Amniotic stem cell (primary cell): ENCODE measurements at regions not wholly inside any gene's neighbourhood (a gene's known extent, or its start where the extent isn't known, plus 50 kb on each side); places are given as distances from the start of the nearest gene placed in this dataset.

Source experiments
- DNase-seq: peaks from one replicate; lab custom pipeline; 2025; lab: John Stamatoyannopoulos, UW

DNA sequence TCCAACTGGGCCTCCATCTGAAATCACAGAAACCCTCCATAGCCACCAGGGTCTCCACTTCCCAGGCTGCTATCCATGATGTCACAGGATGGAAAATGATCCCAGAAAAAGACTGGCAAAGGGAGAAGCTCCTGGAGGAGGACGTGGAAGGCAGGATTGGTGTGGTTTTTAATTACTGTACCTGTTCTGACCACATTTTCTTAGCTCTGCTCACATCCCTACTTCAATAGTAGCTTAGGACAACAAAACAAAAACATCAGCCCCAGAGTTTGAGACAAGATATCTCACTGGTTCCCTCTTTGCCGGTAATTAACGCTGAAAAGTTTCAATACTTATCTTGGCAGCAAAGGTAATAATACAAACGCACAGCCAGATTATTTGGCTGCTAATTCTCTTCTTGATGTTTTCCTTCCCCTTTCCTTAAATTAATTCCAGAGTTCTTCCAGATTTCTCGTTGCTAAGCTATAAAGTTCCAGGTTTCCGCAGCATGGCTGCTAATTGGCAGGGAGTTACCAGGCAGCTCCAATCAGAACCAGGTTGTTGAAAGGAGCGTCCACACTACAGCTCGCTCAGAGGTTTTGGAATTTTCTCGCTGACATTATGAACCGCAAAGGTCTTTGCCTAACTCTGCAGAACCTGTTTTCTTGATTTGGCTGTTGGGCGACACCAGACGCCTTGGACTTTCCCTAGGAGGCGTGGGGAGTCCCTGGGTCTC, 263.4 kb downstream of the MRTFB start:
- DNase-seq, result no peak

GRCh38 chr16:14333361-14333760, 262.2 kb downstream of the MRTFB start:
- DNase-seq, result no peak

- DNase-seq, result no peak
Observed at GRCh38 chr16:14331020-14331419, 259.9 kb downstream of the MRTFB start.

DNA sequence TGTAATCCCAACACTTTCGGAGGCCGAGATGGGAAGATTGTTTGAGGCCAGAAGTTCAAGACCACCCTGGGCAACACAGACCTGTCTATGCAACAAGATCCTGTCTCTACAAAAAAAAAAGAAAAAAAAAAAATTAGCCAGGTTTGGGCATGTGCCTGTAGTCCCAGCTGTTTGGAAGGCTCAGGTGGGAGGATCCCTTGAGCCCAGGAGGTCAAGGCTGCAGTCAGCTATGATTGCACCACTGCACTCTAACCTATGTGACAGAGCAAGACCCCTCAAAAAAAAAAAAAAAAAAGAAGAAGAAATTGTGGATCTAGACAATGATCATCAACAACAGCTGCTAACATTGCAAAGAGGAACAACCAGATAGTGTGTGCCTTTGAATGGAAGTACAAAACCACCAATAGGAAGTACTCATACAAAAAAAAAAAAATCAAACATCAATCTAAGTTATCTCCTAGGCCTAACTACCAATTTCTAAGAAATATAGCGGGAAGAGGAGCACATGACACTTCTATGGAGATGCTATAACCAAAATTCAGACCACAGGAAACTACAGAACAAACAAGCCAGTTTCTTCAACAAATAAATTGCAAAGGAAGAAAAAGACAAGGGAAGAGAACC, 258.7 kb downstream of the MRTFB start:
- DNase-seq, result no peak

- DNase-seq, result no peak
Observed at GRCh38 chr16:14325502-14326401, 254.6 kb downstream of the MRTFB start.

- peak; percentile 79 for DNase-seq
Observed at GRCh38 chr16:14324581-14324980, 253.5 kb downstream of the MRTFB start.

GRCh38 chr16:14322186-14322585, 251.1 kb downstream of the MRTFB start:
- DNase-seq, result no peak

GRCh38 chr16:14321542-14321941, 250.4 kb downstream of the MRTFB start:
- no peak for DNase-seq

DNA sequence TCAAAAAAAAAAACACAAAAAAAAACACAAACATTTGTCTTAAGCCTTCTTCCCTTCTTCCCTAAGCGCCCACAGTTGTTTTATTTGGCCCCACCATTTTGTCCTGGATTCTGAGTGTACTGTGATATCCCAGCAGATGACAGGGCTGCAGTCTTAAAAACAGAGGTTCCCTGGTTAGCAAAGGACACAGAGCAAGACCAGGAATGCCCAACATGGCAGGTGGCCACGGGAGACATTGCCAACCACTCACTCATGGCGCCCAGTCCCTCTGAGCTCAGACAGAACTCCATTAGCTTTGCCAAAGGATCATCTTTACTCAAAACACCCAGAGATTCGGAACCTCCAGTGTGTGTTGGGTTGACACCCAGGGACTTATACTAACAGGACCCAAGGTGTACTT, 249.3 kb downstream of the MRTFB start:
- no peak for DNase-seq
